Cardiac muscle cell (in vitro differentiated cells and primary cell): ENCODE measurements at regions not wholly inside any gene's neighbourhood (a gene's known extent, or its start where the extent isn't known, plus 50 kb on each side); places are given as distances from the start of the nearest gene placed in this dataset.
A peak's percentile ranks its signal among the peaks of the same experiment; 100 is the strongest.

Experiments used
- DNase-seq, 2 donors: peaks; one replicate each; pipeline versions ENCODE4 v3.0.0 to v3.0.0-alpha.2; 2010 to 2017; ENCODE audit warnings: low read depth in 1 of 2, low spot score in 1 of 2
- H3K27ac ChIP-seq: fragments of 200-600 bp; sonication (generic); 2 replicates; pipeline ENCODE4 v1.5.1; 2016
- H3K27me3 ChIP-seq: fragments of 200-600 bp; sonication (generic); 2 replicates; pipeline ENCODE4 v1.6.0; 2016; ENCODE audit warnings: control low read depth
- H3K36me3 ChIP-seq: fragments of 200-600 bp; sonication (generic); 2 replicates; pipeline ENCODE4 v1.5.1; 2016; ENCODE audit warnings: control low read depth
- H3K4me1 ChIP-seq: fragments of 200-600 bp; sonication (generic); 2 replicates; pipeline ENCODE4 v1.8.1; 2017; ENCODE audit warnings: low read depth, mild to moderate bottlenecking, mixed run types
- H3K4me3 ChIP-seq: fragments of 200-600 bp; sonication (generic); 2 replicates; pipeline ENCODE4 v1.5.1; 2016; ENCODE audit warnings: mild to moderate bottlenecking
- H3K9me3 ChIP-seq: fragments of 200-600 bp; sonication (generic); 2 replicates; pipeline ENCODE4 v1.5.1; 2017; ENCODE audit warnings: low read depth, mild to moderate bottlenecking, control low read depth
- TF ChIP-seq, protein P1 (sequence below): IDR thresholded peaks from 2 replicates; pipeline ENCODE4 v1.5.1; 2012; ENCODE audit warnings: low read depth, mild to moderate bottlenecking, low read length

DNA sequence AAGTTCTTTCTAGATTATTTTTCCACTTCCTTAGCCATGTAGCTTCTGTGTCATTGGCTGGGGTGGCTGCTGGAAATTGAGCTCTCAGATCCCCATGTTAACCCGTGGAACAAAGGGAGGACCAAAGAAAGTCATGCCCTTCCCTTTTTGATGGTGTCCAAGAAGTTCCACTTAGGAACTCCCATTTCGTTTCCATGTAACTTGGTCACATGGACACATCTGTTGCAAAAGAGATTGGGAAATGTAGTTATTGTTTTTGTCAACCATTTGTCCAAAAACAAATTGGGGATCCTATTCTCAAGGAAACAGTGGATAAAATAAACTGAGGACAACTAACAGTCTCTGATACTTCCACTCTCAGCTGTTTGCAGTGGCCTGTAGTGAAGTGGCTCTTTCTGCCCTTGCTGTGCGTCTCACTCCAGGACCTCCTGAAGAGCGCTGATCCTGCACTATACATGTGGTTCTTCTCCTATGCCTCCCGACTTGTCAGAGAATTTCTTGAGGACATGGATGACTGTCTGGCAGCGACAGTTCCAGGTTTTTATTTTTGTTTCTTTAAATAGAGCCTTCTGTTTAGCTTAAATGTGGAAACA is 125.3 kb upstream of the LNX1 start:
- Histone ChIP-seq H3K9me3 (no peaks in the 10 kb centered on the region), H3K4me1 (peaks cover 4% of the 10 kb centered on the region), H3K36me3 (no peaks in the 10 kb centered on the region), H3K27me3 (no peaks in the 10 kb centered on the region), H3K4me3 (no peak overlapping the region), H3K27ac (no peak overlapping the region)
- DNase-seq: peak in 1 of 2 donors; percentile 41
- TF ChIP-seq, protein P1, sequence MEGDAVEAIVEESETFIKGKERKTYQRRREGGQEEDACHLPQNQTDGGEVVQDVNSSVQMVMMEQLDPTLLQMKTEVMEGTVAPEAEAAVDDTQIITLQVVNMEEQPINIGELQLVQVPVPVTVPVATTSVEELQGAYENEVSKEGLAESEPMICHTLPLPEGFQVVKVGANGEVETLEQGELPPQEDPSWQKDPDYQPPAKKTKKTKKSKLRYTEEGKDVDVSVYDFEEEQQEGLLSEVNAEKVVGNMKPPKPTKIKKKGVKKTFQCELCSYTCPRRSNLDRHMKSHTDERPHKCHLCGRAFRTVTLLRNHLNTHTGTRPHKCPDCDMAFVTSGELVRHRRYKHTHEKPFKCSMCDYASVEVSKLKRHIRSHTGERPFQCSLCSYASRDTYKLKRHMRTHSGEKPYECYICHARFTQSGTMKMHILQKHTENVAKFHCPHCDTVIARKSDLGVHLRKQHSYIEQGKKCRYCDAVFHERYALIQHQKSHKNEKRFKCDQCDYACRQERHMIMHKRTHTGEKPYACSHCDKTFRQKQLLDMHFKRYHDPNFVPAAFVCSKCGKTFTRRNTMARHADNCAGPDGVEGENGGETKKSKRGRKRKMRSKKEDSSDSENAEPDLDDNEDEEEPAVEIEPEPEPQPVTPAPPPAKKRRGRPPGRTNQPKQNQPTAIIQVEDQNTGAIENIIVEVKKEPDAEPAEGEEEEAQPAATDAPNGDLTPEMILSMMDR: no peak

DNA sequence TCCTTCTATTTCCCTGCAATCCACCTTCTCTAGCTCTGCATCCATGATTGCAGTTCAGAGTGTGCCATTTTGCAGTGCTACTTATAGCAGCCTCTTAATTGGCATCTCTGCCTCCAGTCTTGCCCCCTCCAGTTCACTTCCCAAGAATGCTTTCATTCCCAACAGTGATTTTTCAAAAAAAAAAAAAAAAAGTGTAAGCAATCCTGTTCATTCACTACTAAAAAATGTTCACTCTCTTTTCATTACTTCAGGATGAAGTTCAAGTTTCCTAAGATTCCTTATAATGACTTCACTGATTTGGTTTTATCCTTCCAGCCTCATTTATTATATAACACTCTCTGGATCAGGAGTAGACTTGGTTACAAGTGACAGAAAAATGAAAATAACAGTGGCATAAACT is 124.7 kb upstream of the LNX1 start:
- no peak overlapping the region for H3K27ac ChIP-seq
- TF ChIP-seq, protein P1: no peak

DNA sequence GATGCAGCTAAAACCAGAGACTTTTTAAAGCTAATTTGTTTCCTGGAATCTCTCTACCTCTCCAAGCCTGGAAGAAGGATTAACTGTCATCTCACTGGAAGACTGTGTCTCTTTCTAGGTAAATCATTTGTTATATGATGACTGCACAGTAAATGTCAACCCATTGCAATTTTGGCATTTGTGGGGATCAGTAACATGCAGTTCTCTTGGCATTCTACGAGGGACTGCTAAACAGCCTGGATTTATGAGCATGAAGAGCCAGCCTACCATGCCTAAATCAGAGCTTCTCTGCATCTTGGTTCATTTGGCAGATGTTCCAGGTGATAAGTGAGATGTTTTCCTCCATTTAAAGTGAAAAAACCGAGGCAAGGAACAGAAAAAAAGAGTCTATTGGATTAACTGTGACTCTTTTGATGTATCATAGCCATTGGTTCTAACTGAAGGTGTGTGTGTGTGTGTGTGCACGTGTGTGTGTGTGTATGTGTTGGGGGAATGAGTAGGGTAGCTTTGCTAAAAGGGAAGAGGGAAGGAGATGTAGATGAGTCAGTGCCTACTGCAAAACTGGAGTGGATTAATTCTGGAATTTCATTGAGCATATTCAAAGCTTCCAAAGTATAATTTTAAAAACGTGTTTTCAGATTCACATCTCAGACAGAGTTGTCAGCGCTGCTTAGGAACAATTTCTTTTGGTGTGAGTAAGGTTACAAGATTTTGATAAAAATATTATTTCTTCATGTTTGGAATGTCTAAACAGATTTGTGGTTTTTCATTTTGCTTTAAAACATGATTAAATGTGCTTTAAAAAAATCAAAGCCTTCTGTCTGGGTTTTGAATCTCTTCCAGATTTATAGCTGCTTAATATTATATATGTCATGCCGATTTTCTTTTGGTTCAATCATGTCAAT is 123.2 kb upstream of the LNX1 start:
- peak in 1 of 2 donors; percentile 84 for DNase-seq

More for the DNA sequence above, 124.7 kb upstream of the LNX1 start:
- no peaks in the 10 kb centered on the region for H3K27me3 ChIP-seq
- no peaks in the 10 kb centered on the region for H3K9me3 ChIP-seq
- H3K4me1 ChIP-seq: peaks cover 4% of the 10 kb centered on the region
- no peaks in the 10 kb centered on the region for H3K36me3 ChIP-seq
- H3K4me3 ChIP-seq: no peak overlapping the region
- DNase-seq: no peak

DNA sequence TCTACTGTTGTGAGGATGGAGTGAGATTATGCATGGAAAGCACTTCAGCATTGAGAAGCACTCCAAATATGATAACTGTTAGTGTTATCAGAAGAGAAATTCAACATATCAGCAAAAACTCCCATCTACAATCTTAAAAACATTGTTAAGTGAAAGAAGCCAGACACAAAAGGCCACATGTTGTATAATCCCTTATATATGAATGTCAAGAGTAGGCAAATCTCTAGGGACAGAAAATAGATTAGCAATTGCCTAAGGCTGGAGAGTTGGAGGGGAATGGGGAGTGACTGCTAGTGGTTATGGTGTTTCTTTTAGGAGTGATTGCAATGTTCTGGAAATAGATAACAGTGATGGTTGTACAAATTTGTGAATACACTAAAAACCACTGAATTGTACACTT is 122.5 kb upstream of the LNX1 start:
- Histone ChIP-seq H3K4me1 (peaks cover 4% of the 10 kb centered on the region), H3K4me3 (no peak overlapping the region), H3K36me3 (no peaks in the 10 kb centered on the region), H3K27me3 (no peaks in the 10 kb centered on the region), H3K27ac (no peak overlapping the region), H3K9me3 (no peaks in the 10 kb centered on the region)
- peak in 1 of 2 donors; percentile 64 for DNase-seq
- TF ChIP-seq, protein P1: no peak

More for the DNA sequence above, 123.2 kb upstream of the LNX1 start:
- no peaks in the 10 kb centered on the region for H3K36me3 ChIP-seq
- H3K4me3 ChIP-seq: no peak overlapping the region
- TF ChIP-seq, protein P1: no peak
- peaks cover 4% of the 10 kb centered on the region for H3K4me1 ChIP-seq
- H3K27me3 ChIP-seq: no peaks in the 10 kb centered on the region
- H3K27ac ChIP-seq: no peak overlapping the region
- no peaks in the 10 kb centered on the region for H3K9me3 ChIP-seq

DNA sequence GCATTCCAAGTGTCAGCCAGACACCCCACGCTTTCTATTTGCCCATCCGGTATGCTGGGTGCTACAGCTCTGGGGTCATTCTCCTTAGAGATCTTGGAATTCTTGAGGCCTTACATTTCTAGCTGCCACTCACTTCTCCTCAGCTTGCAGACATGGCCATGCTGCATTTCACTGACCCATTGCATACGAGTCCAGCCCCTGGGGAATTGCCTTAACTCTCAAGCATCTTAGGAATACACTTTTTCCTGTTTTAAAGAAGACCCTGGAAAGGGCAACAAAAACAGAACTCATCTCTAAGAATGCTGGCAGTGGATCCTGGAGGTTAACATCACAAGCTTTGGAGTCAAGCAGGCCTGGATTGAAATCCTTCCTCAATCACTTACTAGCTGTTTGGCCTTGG is 122.0 kb upstream of the LNX1 start:
- Histone ChIP-seq H3K4me1 (peaks cover 4% of the 10 kb centered on the region), H3K4me3 (no peak overlapping the region), H3K9me3 (no peaks in the 10 kb centered on the region), H3K27ac (no peak overlapping the region), H3K27me3 (no peaks in the 10 kb centered on the region), H3K36me3 (no peaks in the 10 kb centered on the region)
- TF ChIP-seq, protein P1: no peak
- peak in 1 of 2 donors; percentile 38 for DNase-seq
